HepG2 (cell line): ENCODE measurements at regions not wholly inside any gene's neighbourhood (a gene's known extent, or its start where the extent isn't known, plus 50 kb on each side); places are given as distances from the start of the nearest gene placed in this dataset.

Experiments used
- CEBPB ChIP-seq: IDR thresholded peaks from 2 replicates; pipeline ENCODE4 v1.6.1; 2011; ENCODE audit warnings: low read depth, low read length, improper control_type of control experiment, borderline replicate concordance
- FLYWCH1 ChIP-seq: sonication (generic); formaldehyde crosslinking; IDR thresholded peaks from 2 replicates; pipeline ENCODE4 v1.8.1; 2023; ENCODE audit warnings: mild to moderate bottlenecking, missing genetic modification reagents
- HNRNPL ChIP-seq: fragments of 200-400 bp; formaldehyde crosslinking; IDR thresholded peaks from 2 replicates; pipeline ENCODE4 v1.6.1; 2017; ENCODE audit warnings: mild to moderate bottlenecking, low read depth, low read length
- KAT8 ChIP-seq: IDR thresholded peaks from 2 replicates; pipeline ENCODE4 v1.6.1; 2016; ENCODE audit warnings: missing genetic modification reagents, missing compliant biosample characterization
- KDM6A ChIP-seq: IDR thresholded peaks from 2 replicates; pipeline ENCODE4 v1.6.1; 2016; ENCODE audit warnings: low read depth
- PLSCR1 ChIP-seq: sonication (generic); formaldehyde crosslinking; IDR thresholded peaks from 2 replicates; pipeline ENCODE4 v1.5.0; 2020; ENCODE audit warnings: missing genetic modification reagents, mild to moderate bottlenecking, borderline replicate concordance
- SNAPC2 ChIP-seq: sonication (generic); formaldehyde crosslinking; IDR thresholded peaks from 2 replicates; pipeline ENCODE4 v1.8.1; 2022; ENCODE audit warnings: mild to moderate bottlenecking, missing genetic modification reagents
- TBP ChIP-seq: sonication (generic); formaldehyde crosslinking; IDR thresholded peaks from 2 replicates; pipeline ENCODE4 v1.5.0; 2020; ENCODE audit warnings: missing genetic modification reagents
- ZBTB25 ChIP-seq: IDR thresholded peaks from 2 replicates; pipeline ENCODE4 v1.6.1; 2018; ENCODE audit warnings: missing genetic modification reagents
- ZFP62 ChIP-seq: sonication (generic); formaldehyde crosslinking; IDR thresholded peaks from 2 replicates; pipeline ENCODE4 v1.4.0; 2020; ENCODE audit warnings: missing genetic modification reagents
- ZNF263 ChIP-seq: sonication (generic); formaldehyde crosslinking; IDR thresholded peaks from 2 replicates; pipeline ENCODE4 v1.4.0; 2020; ENCODE audit warnings: missing genetic modification reagents
- ZNF317 ChIP-seq: sonication (generic); formaldehyde crosslinking; IDR thresholded peaks from 2 replicates; pipeline ENCODE4 v1.5.0; 2020; ENCODE audit warnings: mild to moderate bottlenecking, missing genetic modification reagents
- ZNF839 ChIP-seq: sonication (generic); formaldehyde crosslinking; IDR thresholded peaks from 2 replicates; pipeline ENCODE4 v1.4.0; 2020; ENCODE audit warnings: missing genetic modification reagents, mild to moderate bottlenecking, borderline replicate concordance
- ZNF879 ChIP-seq: sonication (generic); formaldehyde crosslinking; IDR thresholded peaks from 2 replicates; pipeline ENCODE4 v1.8.1; 2023; ENCODE audit warnings: missing genetic modification reagents
- ZUFSP ChIP-seq: sonication (generic); formaldehyde crosslinking; IDR thresholded peaks from 2 replicates; pipeline ENCODE4 v1.9.0; 2021; ENCODE audit warnings: missing genetic modification reagents, mild to moderate bottlenecking, borderline replicate concordance
- TF ChIP-seq, protein P1 (sequence below), 2 experiments: sonication (generic) in 1 of 2; formaldehyde crosslinking in 1 of 2; IDR thresholded peaks; 2 replicates each; pipeline versions ENCODE4 v1.6.1 to v1.9.0; 2014 to 2022; ENCODE audit warnings: antibody characterized with exemption in 1 of 2, borderline replicate concordance in 1 of 2, inconsistent platforms in 1 of 2, low read depth in 1 of 2, missing genetic modification reagents in 1 of 2
- TF ChIP-seq, protein P2 (sequence below): sonication (generic); formaldehyde crosslinking; IDR thresholded peaks from 2 replicates; pipeline ENCODE4 v1.5.0; 2020; ENCODE audit warnings: mild to moderate bottlenecking, missing genetic modification reagents

DNA sequence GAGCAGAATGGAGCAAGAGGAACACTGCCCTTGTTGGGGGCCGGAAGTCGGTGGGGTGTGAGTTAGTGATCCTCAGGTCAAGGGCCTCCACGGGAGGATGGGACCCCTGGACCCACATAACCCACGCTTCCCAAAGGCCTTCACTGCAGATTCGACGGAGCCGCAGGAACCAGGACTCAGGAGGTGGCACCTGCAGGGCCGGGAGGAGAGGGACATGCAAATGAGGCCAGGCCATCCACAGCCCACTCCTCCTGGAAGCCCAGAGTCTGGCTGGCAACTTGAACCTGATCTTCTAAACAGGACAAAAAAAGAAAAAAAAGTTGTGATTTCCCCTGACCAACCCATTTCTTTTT lies 299.9 kb downstream of the SOX9 start (continued):
- TF ChIP-seq, protein P1, sequence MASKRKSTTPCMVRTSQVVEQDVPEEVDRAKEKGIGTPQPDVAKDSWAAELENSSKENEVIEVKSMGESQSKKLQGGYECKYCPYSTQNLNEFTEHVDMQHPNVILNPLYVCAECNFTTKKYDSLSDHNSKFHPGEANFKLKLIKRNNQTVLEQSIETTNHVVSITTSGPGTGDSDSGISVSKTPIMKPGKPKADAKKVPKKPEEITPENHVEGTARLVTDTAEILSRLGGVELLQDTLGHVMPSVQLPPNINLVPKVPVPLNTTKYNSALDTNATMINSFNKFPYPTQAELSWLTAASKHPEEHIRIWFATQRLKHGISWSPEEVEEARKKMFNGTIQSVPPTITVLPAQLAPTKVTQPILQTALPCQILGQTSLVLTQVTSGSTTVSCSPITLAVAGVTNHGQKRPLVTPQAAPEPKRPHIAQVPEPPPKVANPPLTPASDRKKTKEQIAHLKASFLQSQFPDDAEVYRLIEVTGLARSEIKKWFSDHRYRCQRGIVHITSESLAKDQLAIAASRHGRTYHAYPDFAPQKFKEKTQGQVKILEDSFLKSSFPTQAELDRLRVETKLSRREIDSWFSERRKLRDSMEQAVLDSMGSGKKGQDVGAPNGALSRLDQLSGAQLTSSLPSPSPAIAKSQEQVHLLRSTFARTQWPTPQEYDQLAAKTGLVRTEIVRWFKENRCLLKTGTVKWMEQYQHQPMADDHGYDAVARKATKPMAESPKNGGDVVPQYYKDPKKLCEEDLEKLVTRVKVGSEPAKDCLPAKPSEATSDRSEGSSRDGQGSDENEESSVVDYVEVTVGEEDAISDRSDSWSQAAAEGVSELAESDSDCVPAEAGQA (IDR thresholded peaks at IDR 0.05; ENCODE audit: low read depth), result no peak
- TF ChIP-seq, protein P1 (CRISPR knock-in tag; IDR thresholded peaks at IDR 0.05; ENCODE audit: borderline replicate concordance), result no peak
- TF ChIP-seq, protein P2, sequence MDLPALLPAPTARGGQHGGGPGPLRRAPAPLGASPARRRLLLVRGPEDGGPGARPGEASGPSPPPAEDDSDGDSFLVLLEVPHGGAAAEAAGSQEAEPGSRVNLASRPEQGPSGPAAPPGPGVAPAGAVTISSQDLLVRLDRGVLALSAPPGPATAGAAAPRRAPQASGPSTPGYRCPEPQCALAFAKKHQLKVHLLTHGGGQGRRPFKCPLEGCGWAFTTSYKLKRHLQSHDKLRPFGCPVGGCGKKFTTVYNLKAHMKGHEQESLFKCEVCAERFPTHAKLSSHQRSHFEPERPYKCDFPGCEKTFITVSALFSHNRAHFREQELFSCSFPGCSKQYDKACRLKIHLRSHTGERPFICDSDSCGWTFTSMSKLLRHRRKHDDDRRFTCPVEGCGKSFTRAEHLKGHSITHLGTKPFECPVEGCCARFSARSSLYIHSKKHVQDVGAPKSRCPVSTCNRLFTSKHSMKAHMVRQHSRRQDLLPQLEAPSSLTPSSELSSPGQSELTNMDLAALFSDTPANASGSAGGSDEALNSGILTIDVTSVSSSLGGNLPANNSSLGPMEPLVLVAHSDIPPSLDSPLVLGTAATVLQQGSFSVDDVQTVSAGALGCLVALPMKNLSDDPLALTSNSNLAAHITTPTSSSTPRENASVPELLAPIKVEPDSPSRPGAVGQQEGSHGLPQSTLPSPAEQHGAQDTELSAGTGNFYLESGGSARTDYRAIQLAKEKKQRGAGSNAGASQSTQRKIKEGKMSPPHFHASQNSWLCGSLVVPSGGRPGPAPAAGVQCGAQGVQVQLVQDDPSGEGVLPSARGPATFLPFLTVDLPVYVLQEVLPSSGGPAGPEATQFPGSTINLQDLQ (CRISPR knock-in tag), result no peak
- TF ChIP-seq SNAPC2 (CRISPR knock-in tag) (peak; percentile 11; the same call in 1 of the 2 replicates), ZNF263 (CRISPR knock-in tag) (no peak), ZUFSP (CRISPR knock-in tag) (no peak), CEBPB (no peak), ZBTB25 (CRISPR knock-in tag) (no peak), HNRNPL (0 out of 2 replicates have a peak, but pooled peaks have one; percentile 9), FLYWCH1 (CRISPR knock-in tag) (no peak), PLSCR1 (CRISPR knock-in tag) (no peak), KDM6A (CRISPR knock-in tag) (no peak), ZNF879 (CRISPR knock-in tag) (no peak), ZNF317 (no peak), ZFP62 (CRISPR knock-in tag) (no peak), ZNF839 (0 out of 2 replicates have a peak, but pooled peaks have one; percentile 18), TBP (CRISPR knock-in tag) (no peak), KAT8 (CRISPR knock-in tag) (no peak)
